HK-2 (cell line): ENCODE measurements at regions not wholly inside any gene's neighbourhood (a gene's known extent, or its start where the extent isn't known, plus 50 kb on each side); places are given as distances from the start of the nearest gene placed in this dataset.

ENCODE experiments used
- DNase-seq: peaks from one replicate; pipeline ENCODE4 v3.0.0-alpha.2; 2018; ENCODE audit not compliant: unreplicated experiment

DNA sequence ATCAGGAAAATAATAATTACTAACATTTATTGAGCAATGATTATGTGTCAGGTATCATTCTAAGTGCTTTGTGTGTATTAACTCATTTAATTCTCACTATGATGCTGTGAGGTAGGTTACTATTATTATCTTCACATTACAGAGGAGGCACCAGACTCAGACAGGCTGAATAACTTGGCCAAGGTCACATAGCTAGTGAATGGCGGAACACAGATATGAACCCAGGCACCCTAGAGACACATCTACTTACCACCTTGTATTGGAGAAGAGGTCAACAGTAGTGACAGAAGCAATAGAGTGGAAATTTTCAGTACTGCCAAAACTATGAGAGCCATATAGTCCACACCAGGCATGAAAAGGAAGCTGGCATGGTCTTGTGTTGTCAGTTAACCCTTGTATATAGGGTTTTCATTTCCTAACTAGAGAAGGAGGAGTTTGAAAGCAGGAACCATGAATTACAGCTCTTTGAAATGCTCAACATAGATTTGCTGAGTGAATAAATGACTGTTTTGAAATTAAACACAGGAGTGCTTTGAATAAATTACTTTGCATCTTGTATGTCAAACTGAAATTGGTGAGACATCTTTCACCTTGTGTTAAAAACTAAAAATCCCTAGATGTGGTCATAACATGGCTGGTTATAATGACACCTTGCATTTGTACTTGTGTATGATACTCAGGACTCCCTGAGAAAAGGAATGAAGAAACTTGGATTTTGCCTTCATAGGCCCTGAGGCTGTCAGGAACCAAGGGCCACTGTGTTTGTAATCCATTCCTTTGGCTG lies 71.8 kb downstream of the RTL9 start:
- no peak for DNase-seq

DNA sequence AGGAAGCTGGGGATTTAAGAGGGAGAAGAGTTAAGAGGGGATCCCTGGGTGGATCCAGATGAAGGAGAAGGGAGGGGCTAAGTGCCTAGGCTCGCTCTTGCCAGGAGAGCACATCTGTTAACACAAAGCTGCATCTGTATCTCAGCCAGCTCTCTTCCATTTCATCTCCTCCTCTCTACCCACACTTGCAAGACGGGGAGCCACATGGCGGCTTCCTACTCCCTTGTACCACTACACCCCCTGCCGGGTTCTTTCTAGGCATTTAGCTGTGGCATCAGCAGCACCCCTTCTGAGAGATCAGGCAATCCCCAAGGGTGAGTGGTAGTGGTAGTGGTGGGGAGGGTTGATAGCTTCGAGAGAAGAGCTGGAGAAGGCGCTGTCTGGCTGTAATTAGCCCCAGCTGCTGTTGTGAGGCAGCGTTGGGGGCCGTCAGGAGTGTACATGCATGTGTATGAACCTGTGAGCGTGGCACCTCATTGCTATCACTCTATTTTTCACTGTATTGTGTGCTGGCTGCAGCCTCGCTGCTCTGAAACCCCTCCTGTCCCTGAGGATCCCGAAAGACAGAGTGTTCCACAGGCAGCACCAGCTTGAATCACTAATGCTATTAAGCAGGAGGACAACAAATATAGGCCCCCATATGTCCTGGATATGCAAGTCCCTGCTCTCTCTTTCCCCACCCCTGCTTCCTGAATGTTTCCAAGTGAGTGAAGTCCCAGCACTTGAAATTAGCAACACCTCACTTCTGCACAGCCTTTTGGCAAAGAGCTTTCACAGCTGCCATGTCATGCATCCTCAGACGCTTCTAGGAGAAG lies 73.7 kb downstream of the RTL9 start:
- DNase-seq, result no peak

- no peak for DNase-seq
These were observed 74.2 kb downstream of the RTL9 start for GRCh38 chrX:110432906-110433215.

- DNase-seq, result no peak
These were observed 76.5 kb downstream of the RTL9 start for GRCh38 chrX:110435196-110435595.

DNA sequence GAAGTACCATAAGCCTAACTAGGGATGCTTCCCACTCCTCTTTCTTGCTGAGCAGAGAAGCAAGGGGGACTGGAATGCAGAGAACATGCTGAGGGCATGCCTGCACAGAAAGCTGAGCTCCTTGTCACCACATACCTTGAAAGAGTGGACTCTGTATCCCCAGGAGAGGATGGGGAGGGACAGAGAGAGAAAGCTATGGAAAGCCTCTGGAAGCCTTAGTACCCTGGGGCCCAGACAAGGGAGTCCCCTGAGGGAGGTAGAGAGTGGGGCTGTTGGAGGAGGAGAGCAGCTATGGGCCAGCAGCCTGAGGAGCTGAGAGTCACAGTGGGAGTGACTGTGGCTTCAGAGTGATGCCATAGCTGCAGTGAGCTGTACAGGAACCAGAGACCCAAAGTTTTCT lies 77.9 kb downstream of the RTL9 start:
- no peak for DNase-seq

DNA sequence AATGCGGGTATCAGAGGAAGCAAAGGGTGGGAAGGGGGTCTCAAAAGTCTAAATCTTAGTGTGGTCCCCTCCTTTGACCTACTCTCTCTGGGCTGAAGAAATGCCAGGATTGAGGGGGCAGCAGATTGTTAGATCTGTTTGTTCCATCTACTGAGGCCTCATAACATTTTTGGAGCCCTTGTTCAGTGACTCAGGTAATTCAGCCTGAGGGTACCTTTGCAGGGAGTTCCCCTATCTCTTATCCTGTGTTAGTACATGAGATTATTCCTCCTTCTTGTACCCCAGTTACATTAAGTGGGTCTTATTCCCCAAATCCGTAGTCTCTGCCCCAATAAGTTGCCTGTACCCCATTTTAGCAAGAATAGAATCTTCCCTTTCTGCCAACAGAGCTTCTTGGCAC lies 79.0 kb downstream of the RTL9 start:
- DNase-seq, result no peak

- DNase-seq, result no peak
These were observed 81.6 kb downstream of the RTL9 start for GRCh38 chrX:110440016-110440805.

- DNase-seq, result peak; percentile 13
These were observed 84.0 kb downstream of the RTL9 start for GRCh38 chrX:110442635-110443034.

DNA sequence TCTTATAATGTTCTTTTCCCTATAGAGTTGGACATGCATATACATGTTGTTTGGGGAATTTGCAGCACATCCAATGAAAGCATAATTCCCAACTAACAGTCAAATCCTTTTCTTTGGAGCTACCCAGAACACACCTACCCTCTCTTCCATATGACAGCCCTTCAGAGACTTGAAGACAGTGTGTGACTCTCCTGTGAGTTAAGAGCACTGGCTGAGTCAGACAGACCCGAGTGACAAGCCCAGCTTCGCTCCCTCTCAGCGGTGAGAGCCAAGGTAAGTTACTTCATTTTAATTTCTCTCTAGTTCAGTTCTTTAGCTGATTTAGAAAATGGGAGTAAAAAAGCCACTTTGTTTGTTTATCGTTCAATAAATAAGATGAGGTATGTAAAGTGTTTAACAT lies 86.3 kb downstream of the RTL9 start:
- DNase-seq, result no peak

- DNase-seq, result no peak
These were observed 89.8 kb downstream of the RTL9 start for GRCh38 chrX:110448459-110448858.

GRCh38 chrX:110449312-110449711 lies 90.7 kb downstream of the RTL9 start:
- DNase-seq, result no peak

- DNase-seq, result peak; percentile 58
These were observed 91.4 kb downstream of the RTL9 start for GRCh38 chrX:110450050-110450449.

DNA sequence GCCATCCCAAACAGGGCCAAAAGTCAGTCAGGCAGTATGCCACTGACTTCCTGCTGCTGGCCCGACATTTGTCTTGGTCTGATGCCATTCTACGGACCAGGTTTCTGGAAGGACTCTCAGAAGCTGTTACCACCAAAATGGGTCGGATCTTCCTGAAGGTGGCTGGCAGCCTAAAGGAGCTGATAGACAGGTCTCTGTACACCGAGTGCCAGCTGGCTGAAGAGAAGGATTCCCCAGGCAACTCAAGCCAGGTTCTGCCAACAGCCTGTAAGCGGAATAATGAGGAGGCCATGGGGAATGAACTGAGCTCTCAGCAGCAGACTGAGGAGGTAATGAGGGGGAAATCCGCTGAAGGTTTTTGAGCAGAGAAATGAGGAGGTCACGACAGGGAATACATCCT lies 95.7 kb downstream of the RTL9 start:
- no peak for DNase-seq

GRCh38 chrX:110462957-110463356 lies 104.3 kb downstream of the RTL9 start:
- no peak for DNase-seq

- DNase-seq, result no peak
These were observed 108.1 kb downstream of the RTL9 start for GRCh38 chrX:110466790-110467189.

DNA sequence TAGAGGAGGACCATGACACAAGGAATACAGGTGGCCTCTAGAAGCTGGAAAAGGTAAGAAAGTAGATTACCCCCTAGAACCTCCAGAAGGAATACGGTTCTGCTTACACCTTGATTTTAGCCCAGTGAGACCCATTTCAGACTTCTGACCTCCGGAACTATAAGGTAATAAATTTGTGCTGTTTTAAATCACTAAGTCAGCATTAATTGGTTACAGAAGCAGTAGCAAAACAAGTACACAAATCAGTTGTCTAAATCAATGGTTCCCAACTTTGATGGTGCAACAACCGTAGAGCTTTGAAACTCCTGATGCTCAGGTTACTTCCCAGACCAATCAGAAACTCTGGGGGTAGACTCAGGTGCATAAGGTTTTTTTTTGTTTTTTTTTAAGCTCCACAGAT lies 113.6 kb downstream of the RTL9 start:
- no peak for DNase-seq

DNA sequence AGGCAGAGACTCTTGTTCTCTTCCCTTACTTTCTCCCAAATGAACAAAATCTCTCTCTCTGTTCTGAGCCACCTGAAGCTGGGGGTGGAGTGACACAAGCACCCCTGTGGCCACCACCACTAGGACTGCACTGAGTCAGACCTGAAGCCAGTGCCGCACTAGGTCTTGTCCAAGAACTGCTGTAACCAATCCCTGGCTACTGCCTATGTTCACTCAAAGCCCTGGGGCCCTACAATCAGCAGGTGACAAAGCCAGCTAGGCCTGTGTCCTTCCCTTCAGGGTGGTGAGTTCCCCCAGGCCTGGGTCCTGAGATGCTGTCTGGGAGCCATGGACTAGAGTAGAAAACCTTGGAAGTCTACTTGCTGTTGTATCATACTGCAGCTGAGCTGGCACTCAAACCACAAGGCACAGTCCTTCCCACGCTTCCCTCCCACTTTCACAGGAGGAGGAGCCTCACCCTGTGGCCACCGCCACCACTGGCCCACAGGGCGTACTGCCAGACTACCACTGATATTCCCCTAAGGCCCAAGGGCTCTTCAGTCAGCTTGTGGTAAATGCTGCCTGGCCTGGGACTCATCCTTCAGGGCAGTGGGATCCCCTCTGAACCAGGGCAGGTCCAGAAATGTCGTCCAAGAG lies 119.1 kb downstream of the RTL9 start:
- no peak for DNase-seq

- no peak for DNase-seq
These were observed 133.4 kb downstream of the RTL9 start for GRCh38 chrX:110491846-110492620.

DNA sequence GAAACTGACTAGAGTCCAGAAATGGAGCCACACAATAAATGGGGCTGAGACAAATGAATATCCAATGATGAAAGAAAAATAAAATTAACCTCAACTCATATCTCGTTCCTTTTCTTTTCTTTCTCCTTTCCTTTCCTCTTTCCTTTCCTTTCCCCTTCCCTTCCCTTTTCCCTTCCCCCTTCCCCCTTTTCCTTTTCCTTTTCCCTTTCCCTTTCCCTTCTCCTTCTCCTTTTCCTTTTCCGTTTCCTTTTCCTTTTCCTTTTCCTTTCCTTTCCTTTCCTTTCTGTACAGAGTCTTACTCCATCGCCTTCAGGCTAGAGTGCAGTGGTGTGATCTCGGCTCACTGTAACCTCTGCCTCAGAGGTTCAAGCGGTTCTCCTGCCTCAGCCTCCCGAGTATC lies 146.3 kb downstream of the RTL9 start:
- no peak for DNase-seq

DNA sequence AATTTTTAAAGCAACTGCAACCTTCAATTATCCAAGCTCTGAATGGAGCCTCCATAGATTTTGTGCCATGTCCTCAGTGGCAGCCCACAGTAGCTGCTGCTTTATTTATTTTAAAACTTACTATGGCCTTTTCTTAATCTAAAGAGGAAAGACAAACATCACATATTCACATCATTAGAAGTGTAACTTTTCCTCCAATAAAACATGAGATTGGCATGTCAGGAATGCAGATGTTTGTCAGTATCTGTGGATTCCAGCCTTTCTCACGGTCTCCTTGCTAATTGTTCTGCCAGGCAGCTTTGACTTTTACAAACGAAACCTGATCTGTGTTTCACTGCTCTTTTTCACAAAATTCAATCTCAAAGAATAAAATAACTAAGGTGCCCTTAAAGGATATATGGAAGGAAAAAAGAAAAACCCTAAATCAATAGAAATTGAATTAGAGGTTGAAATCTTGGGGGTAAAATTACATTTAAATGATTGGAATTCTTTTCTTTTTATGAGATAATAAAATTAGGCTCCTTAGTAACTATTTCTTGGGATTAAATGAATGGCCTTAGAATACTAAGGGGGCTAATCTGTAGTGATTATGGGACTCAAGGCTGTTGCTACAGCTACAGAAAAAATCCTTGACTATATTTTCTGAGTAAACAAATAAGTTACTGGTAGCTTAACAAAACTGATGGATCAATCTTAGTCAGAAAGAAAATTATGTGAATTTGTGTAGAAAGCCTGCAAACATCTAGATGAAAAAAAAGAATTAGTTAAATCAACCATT lies 151.3 kb downstream of the RTL9 start:
- DNase-seq, result no peak

DNA sequence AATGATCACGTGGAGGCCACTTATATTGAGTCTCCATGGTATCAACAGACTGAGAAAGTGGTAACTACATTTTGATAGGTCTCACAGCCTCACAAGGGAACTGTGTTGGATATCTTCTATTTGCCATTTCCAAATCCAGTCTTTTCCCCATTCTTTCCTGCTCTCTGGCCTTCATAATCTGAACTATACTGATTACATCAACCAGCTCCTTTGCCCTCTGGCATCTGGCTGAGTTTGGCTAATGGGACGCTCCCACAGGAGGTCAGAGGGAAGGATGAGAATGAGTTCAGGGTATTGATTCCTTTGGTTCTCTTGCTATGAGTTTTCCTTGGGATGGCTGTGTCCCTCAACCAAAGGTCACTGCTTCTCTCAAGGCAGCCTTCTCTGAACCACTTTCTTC lies 152.6 kb downstream of the RTL9 start:
- no peak for DNase-seq
